Mucosa of rectum (tissue), 2 donors: ENCODE measurements at regions not wholly inside any gene's neighbourhood (a gene's known extent, or its start where the extent isn't known, plus 50 kb on each side); places are given as distances from the start of the nearest gene placed in this dataset.

ENCODE experiments used
- H3K27ac ChIP-seq, 2 donors: one replicate each; pipeline ENCODE4 v1.7.0; 2013; ENCODE audit warnings: inconsistent platforms in 2 of 2, low read depth in 2 of 2, low read length in 2 of 2
- H3K27me3 ChIP-seq, 2 donors: one replicate each; pipeline ENCODE4 v1.7.0; 2013; ENCODE audit warnings: low read length in 2 of 2; ENCODE audit not compliant: control insufficient read depth in 2 of 2, insufficient read depth in 2 of 2
- H3K36me3 ChIP-seq, 2 donors: one replicate each; pipeline ENCODE4 v1.7.0; 2013; ENCODE audit warnings: low read length in 2 of 2; ENCODE audit not compliant: control insufficient read depth in 2 of 2, insufficient read depth in 2 of 2
- H3K4me1 ChIP-seq, 2 donors: one replicate each; pipeline ENCODE4 v1.7.0; 2013; ENCODE audit warnings: low read length in 2 of 2, mild to moderate bottlenecking in 1 of 2; ENCODE audit not compliant: control insufficient read depth in 2 of 2, insufficient read depth in 2 of 2
- H3K4me3 ChIP-seq, 2 donors: one replicate each; pipeline ENCODE4 v1.7.0; 2013; ENCODE audit warnings: low read length in 2 of 2
- H3K9ac ChIP-seq, 2 donors: one replicate each; pipeline ENCODE4 v1.7.0; 2013; ENCODE audit warnings: low read length in 2 of 2, low read depth in 1 of 2, mild to moderate bottlenecking in 1 of 2
- H3K9me3 ChIP-seq, 2 donors: one replicate each; pipeline ENCODE4 v1.7.0; 2013; ENCODE audit warnings: low read length in 2 of 2; ENCODE audit not compliant: control insufficient read depth in 2 of 2
- donor health status: healthy.
- donor health status: Normal muscosa, but diverticular disease.

DNA sequence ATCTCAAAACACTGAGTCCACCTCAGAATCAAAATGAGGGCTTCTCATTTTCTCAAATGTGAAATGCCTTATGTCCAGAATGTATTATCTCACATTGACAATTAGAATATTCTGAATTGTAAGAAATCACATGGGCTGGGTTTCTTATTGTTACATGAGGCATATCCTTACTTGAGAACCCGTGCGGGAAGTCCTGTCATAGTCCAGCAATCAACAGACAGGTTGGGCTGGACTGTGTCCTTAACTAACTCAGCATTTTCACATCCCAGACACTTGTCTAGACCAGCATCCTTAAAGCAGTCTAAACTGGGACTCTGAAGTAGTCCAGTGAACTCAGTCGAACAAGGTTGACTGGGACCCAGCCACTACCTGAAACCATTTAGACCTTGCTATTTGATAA, 267.6 kb downstream of the CETN3 start:
- Histone ChIP-seq H3K36me3 (no peaks in the 10 kb centered on the region), H3K9ac (no peak overlapping the region), H3K4me3 (no peak overlapping the region), H3K27me3 (no peaks in the 10 kb centered on the region), H3K27ac (no peak overlapping the region), H3K9me3 (no peaks in the 10 kb centered on the region), H3K4me1 (no peaks in the 10 kb centered on the region)

DNA sequence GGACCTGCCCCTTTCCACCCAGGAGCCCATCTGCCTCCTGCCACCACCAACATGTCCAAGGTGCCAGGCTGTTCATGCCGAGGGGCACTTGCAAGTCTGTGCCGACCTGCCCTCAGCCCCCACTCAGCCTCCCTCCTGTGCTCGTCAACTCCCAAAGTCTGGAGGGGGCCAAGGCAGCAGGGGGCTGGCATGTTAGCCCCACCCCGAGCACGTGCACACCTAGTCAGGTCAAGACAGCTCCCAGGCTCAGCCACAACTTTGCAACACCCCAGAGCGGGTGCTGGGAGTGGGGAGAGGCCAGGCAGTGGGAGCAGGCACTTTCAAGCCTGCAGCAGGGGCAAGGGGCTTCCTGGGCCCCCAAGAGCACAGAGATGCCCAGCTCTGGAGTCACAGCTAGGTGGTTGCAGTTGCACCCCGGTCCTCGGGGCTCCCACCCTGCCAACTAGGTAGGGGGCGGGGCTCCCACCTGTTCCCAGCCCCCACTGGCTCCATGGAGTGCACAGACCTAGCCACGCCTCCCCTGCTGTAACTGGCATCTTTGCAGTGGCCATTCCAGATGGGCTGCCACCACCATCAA, 272.5 kb downstream of the CETN3 start:
- H3K27ac ChIP-seq, result no peak overlapping the region
- H3K27me3 ChIP-seq, result no peaks in the 10 kb centered on the region

DNA sequence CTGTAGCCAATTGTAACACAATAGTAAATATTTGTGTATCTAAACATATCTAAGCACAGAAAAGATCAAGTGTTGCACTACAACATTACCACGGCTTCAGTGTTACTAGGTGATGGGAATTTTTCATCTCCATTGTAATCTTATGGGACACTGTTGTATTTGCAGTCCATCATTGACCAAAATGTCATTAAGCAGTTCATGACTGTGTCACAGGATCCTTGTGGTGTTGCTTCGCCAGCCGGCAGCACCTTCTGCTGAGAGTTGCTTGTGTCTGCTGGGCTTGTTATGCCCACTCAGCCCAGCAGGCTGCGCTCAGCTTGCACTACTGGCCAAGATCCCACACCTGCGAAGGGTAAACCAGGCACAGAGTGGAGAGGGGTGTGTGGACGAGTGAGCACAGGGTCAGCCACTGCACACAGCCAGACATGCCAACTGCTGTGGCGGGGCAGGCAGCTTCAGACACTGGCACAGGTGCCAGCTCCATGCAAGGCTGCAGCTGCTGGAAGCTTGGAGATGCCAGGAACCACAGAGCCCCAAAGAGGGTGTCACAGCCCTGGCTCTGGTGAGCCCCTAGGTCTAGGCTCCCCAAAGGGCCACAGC, 273.7 kb downstream of the CETN3 start:
- Histone ChIP-seq H3K27ac (no peak overlapping the region), H3K36me3 (no peaks in the 10 kb centered on the region), H3K27me3 (no peaks in the 10 kb centered on the region), H3K4me3 (no peak overlapping the region), H3K9ac (no peak overlapping the region), H3K9me3 (no peaks in the 10 kb centered on the region), H3K4me1 (no peaks in the 10 kb centered on the region)

More for the DNA sequence above, 272.5 kb downstream of the CETN3 start:
- Histone ChIP-seq H3K9me3 (no peaks in the 10 kb centered on the region), H3K4me3 (no peak overlapping the region), H3K9ac (no peak overlapping the region), H3K36me3 (no peaks in the 10 kb centered on the region), H3K4me1 (no peaks in the 10 kb centered on the region)

DNA sequence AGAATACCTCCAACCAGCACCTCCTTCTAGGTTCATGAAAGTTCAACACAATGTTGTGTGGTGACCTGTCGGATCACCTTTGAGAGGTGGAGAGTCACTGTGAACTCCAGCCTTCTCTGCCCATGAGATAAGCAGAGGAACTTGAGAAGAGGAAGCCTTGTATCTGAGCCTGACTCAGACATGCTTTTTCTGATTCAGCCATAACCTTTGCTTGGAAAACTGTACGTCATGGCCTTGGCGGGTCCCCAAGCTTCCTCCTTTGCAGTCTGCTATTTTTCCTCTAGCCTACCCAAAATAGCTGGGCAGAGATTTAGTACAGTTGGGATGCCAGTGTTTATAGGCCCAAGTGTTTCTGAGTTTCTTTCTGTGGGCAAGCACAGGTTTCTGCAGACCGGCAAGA, 274.7 kb downstream of the CETN3 start:
- H3K4me1 ChIP-seq, result no peaks in the 10 kb centered on the region
- no peaks in the 10 kb centered on the region for H3K27me3 ChIP-seq
- no peak overlapping the region for H3K9ac ChIP-seq
- H3K27ac ChIP-seq, result no peak overlapping the region
- no peaks in the 10 kb centered on the region for H3K36me3 ChIP-seq
- no peaks in the 10 kb centered on the region for H3K9me3 ChIP-seq
- no peak overlapping the region for H3K4me3 ChIP-seq

DNA sequence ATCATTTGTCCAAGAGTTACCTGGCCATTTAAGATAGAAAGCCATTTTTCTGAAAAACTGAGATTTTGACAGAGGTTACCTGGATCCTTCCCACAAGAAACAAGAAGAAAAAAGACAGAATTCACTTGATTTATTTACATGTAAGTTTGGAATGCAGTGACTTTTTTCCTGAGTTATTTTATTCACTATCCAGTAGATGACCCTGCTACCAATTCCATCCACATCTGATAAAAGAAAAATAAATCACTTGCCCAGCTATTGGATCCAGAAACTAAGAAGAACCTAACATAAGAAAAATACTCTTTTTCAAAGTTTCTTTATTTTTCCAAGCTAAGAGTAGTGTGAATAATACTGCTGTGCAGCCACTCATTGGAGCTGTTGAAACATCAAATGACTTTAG, 275.2 kb downstream of the CETN3 start:
- no peaks in the 10 kb centered on the region for H3K9me3 ChIP-seq
- no peak overlapping the region for H3K9ac ChIP-seq
- no peaks in the 10 kb centered on the region for H3K36me3 ChIP-seq
- H3K4me1 ChIP-seq, result no peaks in the 10 kb centered on the region
- no peak overlapping the region for H3K4me3 ChIP-seq
- no peak overlapping the region for H3K27ac ChIP-seq
- H3K27me3 ChIP-seq, result no peaks in the 10 kb centered on the region

DNA sequence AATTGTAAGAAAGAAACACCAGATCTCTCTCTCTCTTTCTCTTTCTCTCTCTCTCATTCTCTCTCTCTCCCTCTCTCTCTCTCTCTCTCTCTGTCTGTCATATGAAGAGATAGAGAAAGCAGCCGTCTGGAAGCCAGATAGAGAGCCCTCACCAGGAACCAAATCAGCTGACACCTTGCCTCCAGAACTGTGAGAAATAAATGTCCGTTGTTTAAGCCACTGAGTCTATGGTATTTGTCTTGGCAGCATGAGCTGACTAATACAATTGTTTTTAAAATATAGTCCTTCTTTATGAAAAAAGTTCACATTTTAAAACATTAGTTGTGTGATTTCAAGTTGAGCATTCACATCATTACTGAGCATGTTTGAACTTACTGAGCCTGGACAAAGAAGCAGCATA, 275.6 kb downstream of the CETN3 start:
- H3K27ac ChIP-seq, result no peak overlapping the region
- no peaks in the 10 kb centered on the region for H3K4me1 ChIP-seq
- no peak overlapping the region for H3K4me3 ChIP-seq
- H3K9ac ChIP-seq, result no peak overlapping the region
- H3K27me3 ChIP-seq, result no peaks in the 10 kb centered on the region
- H3K9me3 ChIP-seq, result no peaks in the 10 kb centered on the region
- no peaks in the 10 kb centered on the region for H3K36me3 ChIP-seq

DNA sequence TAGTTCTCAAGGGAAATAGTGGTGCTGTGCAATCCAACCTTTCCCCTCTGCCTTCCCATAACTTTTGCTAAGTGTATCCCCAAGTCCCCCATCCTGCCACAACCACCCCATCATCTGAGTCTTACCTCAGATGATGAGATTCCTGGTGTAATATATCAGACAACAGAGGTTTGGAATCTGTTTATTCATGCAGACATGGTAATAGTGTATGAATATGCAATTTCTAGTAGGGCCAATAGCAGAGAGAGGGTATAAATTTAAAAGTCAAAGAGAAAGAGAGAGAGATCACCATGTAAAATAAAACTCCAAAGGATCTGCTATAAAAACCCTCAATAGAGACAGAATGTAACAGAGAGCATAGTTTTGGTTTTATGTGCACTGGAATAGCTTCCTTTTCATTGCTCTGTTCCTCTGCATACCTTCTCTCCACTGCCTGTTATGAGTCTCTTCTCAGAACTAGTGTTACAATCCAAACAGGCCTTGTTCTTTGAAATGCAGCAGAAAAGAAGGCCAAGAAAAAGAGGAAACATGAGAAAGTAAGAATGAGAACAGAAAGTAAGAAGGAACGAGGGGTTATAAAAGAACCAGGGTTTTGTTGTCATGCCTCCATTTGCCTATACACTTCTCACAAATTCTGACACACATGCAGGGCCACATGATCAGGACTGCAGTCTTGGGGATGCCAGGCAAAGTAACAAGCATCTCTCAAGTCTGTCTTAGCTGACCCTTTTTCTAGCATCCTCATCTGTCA, 278.0 kb downstream of the CETN3 start:
- no peak overlapping the region for H3K27ac ChIP-seq

DNA sequence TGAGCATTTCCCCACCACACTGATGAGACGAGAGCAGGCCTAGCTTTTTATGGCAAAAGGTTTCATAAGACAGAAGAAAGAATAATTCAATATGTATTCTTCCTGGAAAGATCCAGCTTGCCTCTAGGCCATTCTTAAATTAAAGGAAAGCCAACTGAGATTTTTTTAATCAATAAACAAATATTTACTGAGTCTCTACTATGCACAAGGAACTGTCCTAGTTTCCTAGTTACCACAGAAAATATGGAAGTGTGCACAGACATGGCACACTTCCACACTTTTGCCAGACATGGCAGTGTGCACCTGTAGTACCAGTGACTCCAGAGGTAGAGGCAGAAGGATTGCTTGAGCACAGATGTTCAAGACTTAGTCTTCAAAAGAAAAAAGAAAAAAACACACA, 281.0 kb downstream of the CETN3 start:
- no peak overlapping the region for H3K4me3 ChIP-seq
- H3K9me3 ChIP-seq, result no peaks in the 10 kb centered on the region
- no peaks in the 10 kb centered on the region for H3K27me3 ChIP-seq
- H3K4me1 ChIP-seq, result no peaks in the 10 kb centered on the region
- H3K9ac ChIP-seq, result no peak overlapping the region
- no peak overlapping the region for H3K27ac ChIP-seq
- no peaks in the 10 kb centered on the region for H3K36me3 ChIP-seq

More for the DNA sequence above, 278.0 kb downstream of the CETN3 start:
- Histone ChIP-seq H3K9ac (no peak overlapping the region), H3K4me1 (no peaks in the 10 kb centered on the region), H3K27me3 (no peaks in the 10 kb centered on the region), H3K9me3 (no peaks in the 10 kb centered on the region), H3K4me3 (no peak overlapping the region), H3K36me3 (no peaks in the 10 kb centered on the region)

DNA sequence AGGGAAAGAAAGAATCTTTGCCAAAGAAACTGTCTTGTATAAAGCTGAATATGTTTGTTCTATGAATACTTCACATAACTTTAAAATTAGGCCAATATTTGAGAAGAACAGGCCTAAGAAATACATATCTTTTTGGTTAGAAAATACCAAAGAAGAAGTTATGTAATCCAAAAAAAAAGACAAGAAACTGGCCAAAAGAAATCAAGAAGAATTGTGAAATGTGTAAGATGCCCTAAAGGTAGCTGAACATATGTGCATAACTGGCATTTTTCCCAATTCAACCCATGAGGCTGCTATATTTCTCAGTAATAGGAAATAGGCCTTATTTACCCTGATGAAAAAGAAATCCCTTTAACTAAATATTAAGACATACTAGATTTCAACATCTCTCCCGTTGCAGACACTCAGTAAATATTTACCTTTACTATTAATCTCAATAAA, 290.0 kb downstream of the CETN3 start:
- H3K27me3 ChIP-seq, result no peaks in the 10 kb centered on the region
- no peaks in the 10 kb centered on the region for H3K4me1 ChIP-seq
- H3K36me3 ChIP-seq, result no peaks in the 10 kb centered on the region
- no peak overlapping the region for H3K9ac ChIP-seq
- H3K9me3 ChIP-seq, result no peaks in the 10 kb centered on the region
- H3K4me3 ChIP-seq, result no peak overlapping the region
- H3K27ac ChIP-seq, result no peak overlapping the region

DNA sequence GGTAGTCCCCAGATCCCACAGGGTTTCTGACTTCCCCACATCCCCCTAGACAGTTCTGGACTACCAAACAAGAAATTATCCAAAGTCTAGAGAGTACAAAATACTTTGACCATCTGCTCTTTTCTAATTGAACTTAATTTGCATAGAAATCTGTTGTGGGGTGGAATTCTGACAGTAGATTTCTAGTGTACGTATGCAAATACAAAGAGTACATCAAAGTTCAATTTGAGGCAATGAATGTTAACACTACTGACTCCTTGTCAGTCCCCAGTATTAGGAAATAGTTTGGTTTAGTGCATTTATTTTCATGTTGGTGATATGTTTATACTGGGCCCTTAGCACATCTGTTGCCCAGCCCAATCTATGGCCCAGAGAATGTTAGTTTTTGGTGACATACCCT, 292.6 kb downstream of the CETN3 start:
- Histone ChIP-seq H3K36me3 (no peaks in the 10 kb centered on the region), H3K27ac (no peak overlapping the region), H3K9ac (no peak overlapping the region), H3K4me3 (no peak overlapping the region), H3K4me1 (no peaks in the 10 kb centered on the region), H3K9me3 (no peaks in the 10 kb centered on the region), H3K27me3 (no peaks in the 10 kb centered on the region)
